ENCODE measurements at regions not wholly inside any gene's neighbourhood (a gene's known extent, or its start where the extent isn't known, plus 50 kb on each side); places are given as distances from the start of the nearest gene placed in this dataset.

DNA sequence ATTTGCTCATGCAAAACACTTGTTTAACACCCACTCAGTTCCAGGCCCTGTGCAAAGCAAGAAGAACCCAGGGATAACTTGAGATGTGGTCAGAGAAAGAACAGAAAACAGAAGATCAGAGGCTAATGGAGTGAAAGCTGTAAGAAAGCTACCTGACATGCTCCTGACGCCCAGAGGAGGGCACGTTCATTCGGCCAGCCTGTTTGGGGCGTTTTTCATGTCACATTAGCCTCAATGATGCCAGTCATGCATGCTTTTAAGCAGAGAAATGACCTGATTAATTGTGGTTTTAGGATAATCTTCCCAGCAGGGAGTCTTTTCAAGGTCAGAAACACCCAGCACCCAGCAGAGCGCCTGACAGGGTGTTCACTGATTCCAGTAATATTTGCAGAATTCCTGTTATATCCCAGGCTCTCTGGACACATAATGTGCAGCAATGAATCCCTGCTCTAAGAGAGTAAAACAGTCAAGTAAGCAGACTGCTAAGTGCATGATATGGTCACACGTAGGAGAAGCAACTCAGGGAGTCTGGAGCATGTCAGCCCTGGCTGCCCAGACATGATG is 320.0 kb downstream of the LRATD1 start:
- TF ChIP-seq, protein P1, sequence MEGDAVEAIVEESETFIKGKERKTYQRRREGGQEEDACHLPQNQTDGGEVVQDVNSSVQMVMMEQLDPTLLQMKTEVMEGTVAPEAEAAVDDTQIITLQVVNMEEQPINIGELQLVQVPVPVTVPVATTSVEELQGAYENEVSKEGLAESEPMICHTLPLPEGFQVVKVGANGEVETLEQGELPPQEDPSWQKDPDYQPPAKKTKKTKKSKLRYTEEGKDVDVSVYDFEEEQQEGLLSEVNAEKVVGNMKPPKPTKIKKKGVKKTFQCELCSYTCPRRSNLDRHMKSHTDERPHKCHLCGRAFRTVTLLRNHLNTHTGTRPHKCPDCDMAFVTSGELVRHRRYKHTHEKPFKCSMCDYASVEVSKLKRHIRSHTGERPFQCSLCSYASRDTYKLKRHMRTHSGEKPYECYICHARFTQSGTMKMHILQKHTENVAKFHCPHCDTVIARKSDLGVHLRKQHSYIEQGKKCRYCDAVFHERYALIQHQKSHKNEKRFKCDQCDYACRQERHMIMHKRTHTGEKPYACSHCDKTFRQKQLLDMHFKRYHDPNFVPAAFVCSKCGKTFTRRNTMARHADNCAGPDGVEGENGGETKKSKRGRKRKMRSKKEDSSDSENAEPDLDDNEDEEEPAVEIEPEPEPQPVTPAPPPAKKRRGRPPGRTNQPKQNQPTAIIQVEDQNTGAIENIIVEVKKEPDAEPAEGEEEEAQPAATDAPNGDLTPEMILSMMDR (IDR thresholded peaks at IDR 0.05): no peak
- TF ChIP-seq POLR2A (IDR thresholded peaks at IDR 0.05): no peak
